ENCODE measurements at regions not wholly inside any gene's neighbourhood (a gene's known extent, or its start where the extent isn't known, plus 50 kb on each side); places are given as distances from the start of the nearest gene placed in this dataset.
"Not testable (repeated sequence)": the region's sequence is repeated elsewhere in the genome, so short reads cannot be mapped to it uniquely, and the experiment has no call there.

- H3K9ac ChIP-seq (ENCODE audit: low read length): no peak overlapping the region
- H3K9me3 ChIP-seq (ENCODE audit: control insufficient read depth, low read length): no peaks in the 10 kb centered on the region
- no peaks in the 10 kb centered on the region for H3K4me1 ChIP-seq (ENCODE audit: control insufficient read depth, insufficient read depth, low read length)
- H3K4me3 ChIP-seq (ENCODE audit: low read length): no peak overlapping the region
- DNase-seq (ENCODE audit: low read depth): no peak
- H3K36me3 ChIP-seq (ENCODE audit: control insufficient read depth, insufficient read depth, low read length, severe bottlenecking): no peaks in the 10 kb centered on the region
- no peaks in the 10 kb centered on the region for H3K27me3 ChIP-seq (replicated peaks; ENCODE audit: control insufficient read depth, insufficient read depth, low read length)
These were observed 746.1 kb downstream of the LUZP2 start for GRCh38 chr11:25242928-25243327.

DNA sequence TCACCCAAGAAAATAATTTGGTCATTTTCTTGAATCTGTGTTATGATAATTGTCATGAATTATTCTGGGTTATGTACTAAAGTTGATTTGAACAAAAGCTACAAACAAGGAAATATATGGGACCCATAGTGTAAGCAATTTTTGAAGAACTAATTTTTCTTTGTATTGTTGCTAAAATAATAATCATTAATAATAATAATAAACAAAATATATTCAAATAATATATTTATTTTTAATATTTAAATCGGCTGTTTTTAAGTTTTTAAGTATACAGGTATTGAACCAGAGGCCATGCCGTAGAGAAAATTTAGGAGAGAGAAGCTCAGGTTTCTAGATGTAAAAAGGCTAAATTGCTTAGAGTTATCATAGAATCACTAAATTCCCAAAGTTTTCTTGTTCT lies 747.3 kb downstream of the LUZP2 start:
- no peaks in the 10 kb centered on the region for H3K9me3 ChIP-seq (ENCODE audit: control insufficient read depth, low read length)
- no peaks in the 10 kb centered on the region for H3K4me1 ChIP-seq (ENCODE audit: control insufficient read depth, insufficient read depth, low read length)
- H3K27me3 ChIP-seq (replicated peaks; ENCODE audit: control insufficient read depth, insufficient read depth, low read length): no peaks in the 10 kb centered on the region
- H3K9ac ChIP-seq (ENCODE audit: low read length): no peak overlapping the region
- no peak overlapping the region for H3K4me3 ChIP-seq (ENCODE audit: low read length)
- no peak for DNase-seq (ENCODE audit: low read depth)
- H3K36me3 ChIP-seq (ENCODE audit: control insufficient read depth, insufficient read depth, low read length, severe bottlenecking): no peaks in the 10 kb centered on the region

DNA sequence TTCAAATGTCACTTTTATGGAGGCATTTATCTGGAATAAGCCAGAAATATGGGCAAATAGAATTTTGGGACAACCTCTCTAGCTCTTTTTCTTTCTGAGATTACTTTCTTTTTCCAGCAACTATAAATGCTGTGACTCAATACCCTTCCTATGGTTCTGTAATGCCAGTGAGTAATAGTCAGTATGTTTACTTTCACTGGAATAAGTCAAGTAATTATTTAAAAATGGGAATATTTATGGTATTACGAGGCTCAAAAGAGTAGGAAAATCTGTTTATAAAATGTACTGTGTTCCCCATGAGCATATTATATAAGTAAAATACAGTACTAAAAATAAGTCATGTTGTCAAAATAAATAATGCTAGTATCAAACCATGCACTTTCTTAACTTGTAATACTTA lies 750.5 kb downstream of the LUZP2 start:
- peak; percentile 51 for DNase-seq (ENCODE audit: low read depth)
- H3K9ac ChIP-seq (ENCODE audit: low read length): no peak overlapping the region

DNA sequence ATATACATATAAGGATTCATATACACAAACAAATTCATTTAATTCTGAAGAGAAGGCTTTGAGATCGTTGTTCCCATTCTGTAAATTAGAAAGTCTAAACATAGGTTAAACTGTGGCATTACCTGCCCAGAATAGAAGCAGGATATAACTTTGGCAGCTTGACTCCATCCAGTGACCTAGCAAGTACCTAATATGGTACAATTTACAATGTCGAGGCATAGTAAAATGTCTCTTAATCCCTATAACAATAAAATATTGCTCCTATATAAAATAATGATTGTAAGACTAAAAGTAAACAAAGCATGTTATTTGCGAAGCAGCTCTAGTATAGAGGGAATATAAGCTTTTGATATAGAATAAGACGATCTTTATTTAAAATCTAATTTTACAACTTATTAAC lies 756.0 kb downstream of the LUZP2 start:
- H3K36me3 ChIP-seq (ENCODE audit: control insufficient read depth, insufficient read depth, low read length, severe bottlenecking): no peaks in the 10 kb centered on the region
- no peaks in the 10 kb centered on the region for H3K9me3 ChIP-seq (ENCODE audit: control insufficient read depth, low read length)
- no peak overlapping the region for H3K9ac ChIP-seq (ENCODE audit: low read length)
- no peaks in the 10 kb centered on the region for H3K4me1 ChIP-seq (ENCODE audit: control insufficient read depth, insufficient read depth, low read length)
- no peak overlapping the region for H3K4me3 ChIP-seq (ENCODE audit: low read length)
- no peaks in the 10 kb centered on the region for H3K27me3 ChIP-seq (replicated peaks; ENCODE audit: control insufficient read depth, insufficient read depth, low read length)
- DNase-seq (ENCODE audit: low read depth): no peak

More for the DNA sequence above, 750.5 kb downstream of the LUZP2 start:
- Histone ChIP-seq H3K4me3 (ENCODE audit: low read length) (no peak overlapping the region), H3K27me3 (replicated peaks; ENCODE audit: control insufficient read depth, insufficient read depth, low read length) (no peaks in the 10 kb centered on the region), H3K36me3 (ENCODE audit: control insufficient read depth, insufficient read depth, low read length, severe bottlenecking) (no peaks in the 10 kb centered on the region), H3K4me1 (ENCODE audit: control insufficient read depth, insufficient read depth, low read length) (no peaks in the 10 kb centered on the region), H3K9me3 (ENCODE audit: control insufficient read depth, low read length) (no peaks in the 10 kb centered on the region)

DNA sequence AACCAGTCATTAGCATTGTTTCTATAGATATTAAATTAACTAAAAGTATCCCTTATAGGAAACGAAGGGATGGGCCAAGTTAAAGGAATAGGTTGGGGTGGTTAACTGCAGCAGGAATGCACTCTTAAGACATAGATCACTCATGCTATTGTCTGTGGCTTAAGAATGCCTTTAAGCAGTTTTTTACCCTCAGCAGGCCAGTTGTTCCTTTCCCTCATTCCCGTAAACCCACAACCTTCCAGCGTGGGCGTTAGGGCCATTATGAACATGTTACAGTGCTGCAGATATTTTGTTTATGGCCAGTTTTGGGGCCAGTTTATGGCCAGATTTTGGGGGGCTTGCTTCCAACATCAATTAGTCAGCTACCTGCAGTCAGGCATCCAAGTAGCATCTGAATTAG lies 767.0 kb downstream of the LUZP2 start:
- not testable (repeated sequence) for H3K27me3 ChIP-seq (replicated peaks; ENCODE audit: control insufficient read depth, insufficient read depth, low read length); DNase-seq (ENCODE audit: low read depth); H3K4me3 ChIP-seq (ENCODE audit: low read length); H3K9me3 ChIP-seq (ENCODE audit: control insufficient read depth, low read length); H3K36me3 ChIP-seq (ENCODE audit: control insufficient read depth, insufficient read depth, low read length, severe bottlenecking); H3K4me1 ChIP-seq (ENCODE audit: control insufficient read depth, insufficient read depth, low read length); H3K9ac ChIP-seq (ENCODE audit: low read length)

DNA sequence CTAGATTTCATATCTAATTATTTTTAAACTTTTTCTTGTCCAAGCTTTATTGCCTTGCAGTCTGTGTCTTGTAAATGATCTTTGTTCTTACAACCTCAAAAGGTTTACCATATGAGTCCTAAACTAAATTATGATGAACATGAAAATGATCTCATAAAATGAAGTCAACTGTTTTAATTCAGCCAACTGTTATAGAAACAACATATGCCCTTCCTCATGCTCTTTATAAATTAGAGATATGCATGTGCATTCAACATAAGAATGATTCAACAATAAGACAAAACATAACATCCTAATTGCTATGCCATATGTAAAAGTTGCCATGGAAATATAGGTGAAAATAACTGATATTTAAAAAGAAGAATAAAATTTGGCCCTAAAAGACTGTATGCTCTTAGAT lies 774.4 kb downstream of the LUZP2 start:
- no peaks in the 10 kb centered on the region for H3K4me1 ChIP-seq (ENCODE audit: control insufficient read depth, insufficient read depth, low read length)
- no peaks in the 10 kb centered on the region for H3K36me3 ChIP-seq (ENCODE audit: control insufficient read depth, insufficient read depth, low read length, severe bottlenecking)
- no peak overlapping the region for H3K4me3 ChIP-seq (ENCODE audit: low read length)
- H3K9ac ChIP-seq (ENCODE audit: low read length): no peak overlapping the region
- H3K27me3 ChIP-seq (replicated peaks; ENCODE audit: control insufficient read depth, insufficient read depth, low read length): no peaks in the 10 kb centered on the region
- H3K9me3 ChIP-seq (ENCODE audit: control insufficient read depth, low read length): no peaks in the 10 kb centered on the region
- DNase-seq (ENCODE audit: low read depth): no peak

- Histone ChIP-seq H3K27me3 (replicated peaks; ENCODE audit: control insufficient read depth, insufficient read depth, low read length) (no peaks in the 10 kb centered on the region), H3K36me3 (ENCODE audit: control insufficient read depth, insufficient read depth, low read length, severe bottlenecking) (no peaks in the 10 kb centered on the region), H3K4me1 (ENCODE audit: control insufficient read depth, insufficient read depth, low read length) (no peaks in the 10 kb centered on the region), H3K9ac (ENCODE audit: low read length) (no peak overlapping the region), H3K9me3 (ENCODE audit: control insufficient read depth, low read length) (no peaks in the 10 kb centered on the region), H3K4me3 (ENCODE audit: low read length) (no peak overlapping the region)
- DNase-seq (ENCODE audit: low read depth): no peak
These were observed 775.4 kb downstream of the LUZP2 start for GRCh38 chr11:25272214-25272613.

DNA sequence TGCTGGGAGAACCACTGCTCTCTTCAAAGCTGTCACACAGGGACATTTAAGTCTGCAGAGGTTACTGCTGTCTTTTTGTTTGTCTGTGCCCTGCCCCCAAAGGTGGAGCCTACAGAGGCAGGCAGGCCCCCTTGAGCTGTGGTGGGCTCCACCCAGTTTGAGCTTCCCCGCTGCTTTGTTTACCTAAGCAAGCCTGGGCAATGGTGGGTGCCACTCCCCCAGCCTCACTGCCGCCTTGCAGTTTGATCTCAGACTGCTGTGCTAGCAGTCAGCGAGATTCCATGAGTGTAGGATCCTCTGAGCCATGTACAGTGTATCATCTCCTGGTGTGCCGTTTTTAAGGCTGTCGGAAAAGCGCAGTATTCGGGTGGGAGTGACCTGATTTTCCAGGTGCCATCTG lies 784.0 kb downstream of the LUZP2 start:
- not testable (repeated sequence) for H3K4me3 ChIP-seq (ENCODE audit: low read length); H3K27me3 ChIP-seq (replicated peaks; ENCODE audit: control insufficient read depth, insufficient read depth, low read length); H3K36me3 ChIP-seq (ENCODE audit: control insufficient read depth, insufficient read depth, low read length, severe bottlenecking); H3K4me1 ChIP-seq (ENCODE audit: control insufficient read depth, insufficient read depth, low read length); H3K9me3 ChIP-seq (ENCODE audit: control insufficient read depth, low read length); DNase-seq (ENCODE audit: low read depth); H3K9ac ChIP-seq (ENCODE audit: low read length)

DNA sequence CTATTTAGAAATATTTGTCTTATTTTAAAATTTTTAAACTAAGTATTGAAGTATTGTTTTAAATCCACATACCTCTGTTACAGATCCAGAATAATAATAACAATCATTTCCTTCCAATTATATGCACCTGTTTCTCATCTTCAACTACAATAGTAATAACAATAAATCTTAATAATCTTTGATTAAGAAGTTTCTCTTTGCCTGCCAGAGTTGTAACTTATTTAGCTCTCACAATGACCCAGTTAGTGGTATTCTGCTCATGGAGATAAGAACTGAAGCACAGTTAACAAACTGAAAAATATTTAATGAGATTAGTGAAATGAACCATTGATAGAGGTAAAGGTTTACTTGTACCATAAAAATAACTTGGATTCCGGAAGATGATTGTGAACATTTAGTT lies 796.3 kb downstream of the LUZP2 start:
- Histone ChIP-seq H3K4me1 (ENCODE audit: control insufficient read depth, insufficient read depth, low read length) (no peaks in the 10 kb centered on the region), H3K36me3 (ENCODE audit: control insufficient read depth, insufficient read depth, low read length, severe bottlenecking) (no peaks in the 10 kb centered on the region), H3K9me3 (ENCODE audit: control insufficient read depth, low read length) (peaks cover 2% of the 10 kb centered on the region), H3K9ac (ENCODE audit: low read length) (no peak overlapping the region), H3K4me3 (ENCODE audit: low read length) (no peak overlapping the region), H3K27me3 (replicated peaks; ENCODE audit: control insufficient read depth, insufficient read depth, low read length) (no peaks in the 10 kb centered on the region)
- DNase-seq (ENCODE audit: low read depth): no peak

- Histone ChIP-seq H3K36me3 (ENCODE audit: control insufficient read depth, insufficient read depth, low read length, severe bottlenecking) (no peaks in the 10 kb centered on the region), H3K9me3 (ENCODE audit: control insufficient read depth, low read length) (peaks cover 3% of the 10 kb centered on the region), H3K27me3 (replicated peaks; ENCODE audit: control insufficient read depth, insufficient read depth, low read length) (no peaks in the 10 kb centered on the region), H3K4me1 (ENCODE audit: control insufficient read depth, insufficient read depth, low read length) (no peaks in the 10 kb centered on the region), H3K4me3 (ENCODE audit: low read length) (no peak overlapping the region), H3K9ac (ENCODE audit: low read length) (no peak overlapping the region)
- no peak for DNase-seq (ENCODE audit: low read depth)
These were observed 801.6 kb downstream of the LUZP2 start for GRCh38 chr11:25298450-25298849.

GRCh38 chr11:25309818-25310217 lies 813.0 kb downstream of the LUZP2 start:
- H3K9ac ChIP-seq (ENCODE audit: low read length): no peak overlapping the region
- DNase-seq (ENCODE audit: low read depth): no peak
- no peaks in the 10 kb centered on the region for H3K4me1 ChIP-seq (ENCODE audit: control insufficient read depth, insufficient read depth, low read length)
- no peaks in the 10 kb centered on the region for H3K36me3 ChIP-seq (ENCODE audit: control insufficient read depth, insufficient read depth, low read length, severe bottlenecking)
- H3K4me3 ChIP-seq (ENCODE audit: low read length): no peak overlapping the region
- no peaks in the 10 kb centered on the region for H3K27me3 ChIP-seq (replicated peaks; ENCODE audit: control insufficient read depth, insufficient read depth, low read length)
- H3K9me3 ChIP-seq (ENCODE audit: control insufficient read depth, low read length): no peaks in the 10 kb centered on the region

DNA sequence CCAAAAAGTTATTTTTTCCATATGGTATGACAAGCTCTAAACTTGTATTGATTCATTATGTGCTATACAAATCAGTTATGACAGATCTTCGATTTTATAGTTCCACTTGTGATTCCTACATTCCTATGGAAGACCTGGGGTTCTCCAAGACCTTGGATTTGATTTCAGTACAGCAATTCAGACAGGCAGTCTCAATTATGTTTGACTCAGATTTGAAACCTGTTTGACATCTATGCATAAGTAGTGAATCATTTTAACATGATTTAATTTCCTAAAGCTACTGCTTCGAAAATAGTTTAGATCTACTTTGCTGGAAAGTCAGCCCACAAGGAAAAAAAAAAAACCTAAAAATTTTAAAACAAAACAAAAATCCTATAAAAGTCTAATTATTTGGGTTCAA lies 820.4 kb downstream of the LUZP2 start:
- Histone ChIP-seq H3K4me1 (ENCODE audit: control insufficient read depth, insufficient read depth, low read length) (no peaks in the 10 kb centered on the region), H3K36me3 (ENCODE audit: control insufficient read depth, insufficient read depth, low read length, severe bottlenecking) (no peaks in the 10 kb centered on the region), H3K4me3 (ENCODE audit: low read length) (no peak overlapping the region), H3K27me3 (replicated peaks; ENCODE audit: control insufficient read depth, insufficient read depth, low read length) (no peaks in the 10 kb centered on the region), H3K9ac (ENCODE audit: low read length) (no peak overlapping the region), H3K9me3 (ENCODE audit: control insufficient read depth, low read length) (no peaks in the 10 kb centered on the region)
- DNase-seq (ENCODE audit: low read depth): peak; percentile 12

Measured in adipocyte (in vitro differentiated cells).